Sigmoid colon (tissue), 3 donors: ENCODE measurements at regions not wholly inside any gene's neighbourhood (a gene's known extent, or its start where the extent isn't known, plus 50 kb on each side); places are given as distances from the start of the nearest gene placed in this dataset.

ENCODE experiments used
- CTCF ChIP-seq, 4 experiments: fragments of 450-650 bp in 3 of 4; fragments of 200-600 bp in 1 of 4; IDR thresholded peaks; one replicate each; pipeline ENCODE4 v1.5.1; 2016 to 2019; ENCODE audit warnings: antibody characterized with exemption in 4 of 4, mild to moderate bottlenecking in 3 of 4, moderate library complexity in 2 of 4
- POLR2A ChIP-seq, 2 donors: fragments of 450-650 bp; IDR thresholded peaks; one replicate each; pipeline ENCODE4 v1.6.1; 2016; ENCODE audit warnings: antibody characterized with exemption in 2 of 2, mild to moderate bottlenecking in 2 of 2, moderate library complexity in 2 of 2

GRCh38 chr21:27423906-27424595 lies 457.2 kb upstream of the ADAMTS5 start:
- no peak for TF ChIP-seq CTCF (IDR thresholded peaks at IDR 0.05)
- TF ChIP-seq POLR2A (IDR thresholded peaks at IDR 0.05), result no peak
